ENCODE measurements at regions not wholly inside any gene's neighbourhood (a gene's known extent, or its start where the extent isn't known, plus 50 kb on each side); places are given as distances from the start of the nearest gene placed in this dataset.

- H3K36me3 Mint-ChIP-seq = no peaks in the 10 kb centered on the region
- H3K4me3 Mint-ChIP-seq = no peak overlapping the region
- H3K4me1 Mint-ChIP-seq = no peaks in the 10 kb centered on the region
- Histone ChIP-seq H3K27ac (ENCODE audit: low read depth, low read length) (no peak overlapping the region), H3K27me3 (ENCODE audit: control insufficient read depth in 2 of 2, insufficient read depth in 2 of 2, low read length in 2 of 2) (no peaks in the 10 kb centered on the region), H3K4me3 (ENCODE audit: low read length) (no peak overlapping the region), H3K4me1 (ENCODE audit: control insufficient read depth in 2 of 2, insufficient read depth in 2 of 2, low read length in 2 of 2) (no peaks in the 10 kb centered on the region), H3K9me3 (ENCODE audit: control insufficient read depth in 2 of 3, low read length in 3 of 3) (no peaks in the 10 kb centered on the region), H3K36me3 (ENCODE audit: control insufficient read depth in 2 of 3, insufficient read depth in 3 of 3, low read length in 3 of 3) (no peaks in the 10 kb centered on the region)
- no peaks in the 10 kb centered on the region for H3K27me3 Mint-ChIP-seq
- POLR2A ChIA-PET = no interaction called here
- H3K9me3 Mint-ChIP-seq = peaks cover 0 to 20% (median 7%) of the 10 kb centered on the region in 11 donors
- CTCF ChIA-PET = no interaction called here
- H3K27ac Mint-ChIP-seq = no peak overlapping the region
- no peak for DNase-seq
- no peak for ATAC-seq
- intact Hi-C loops (cut with micrococcal nuclease) = no loop called here
Observed at GRCh38 chr7:52771177-52771576, 264.3 kb upstream of the POM121L12 start.

DNA sequence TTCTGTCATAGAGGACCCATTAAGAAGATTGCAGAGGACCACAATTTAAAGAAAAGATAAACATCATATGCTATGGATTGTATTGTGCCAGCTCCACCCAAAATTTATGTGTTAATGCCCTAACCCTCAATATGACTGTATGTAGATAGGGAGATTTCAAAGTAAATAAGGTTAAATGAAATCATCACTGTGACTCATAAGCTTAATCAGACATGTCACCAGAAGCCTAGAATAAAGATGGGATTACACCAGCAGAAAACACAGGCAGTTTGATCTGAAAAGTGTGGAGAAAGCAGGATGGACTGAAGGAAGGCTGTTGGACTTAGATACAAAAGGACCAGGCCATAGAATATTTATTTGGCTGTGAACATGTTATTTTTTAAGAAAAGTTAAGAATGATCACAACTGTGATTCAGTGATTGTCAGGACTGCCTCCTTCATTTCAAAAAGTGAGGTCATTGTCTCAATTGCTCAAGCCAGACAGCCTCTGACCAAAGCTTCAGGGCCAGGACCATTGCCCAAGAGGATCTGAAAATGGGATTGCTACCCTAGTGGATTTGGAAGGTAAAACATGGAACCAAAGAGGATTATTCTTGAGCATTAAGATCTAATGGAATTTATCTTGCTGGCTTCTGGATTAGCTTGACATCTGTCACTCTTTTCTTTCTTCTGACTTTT is 270.8 kb upstream of the POM121L12 start:
- no peak overlapping the region for H3K4me3 Mint-ChIP-seq
- ATAC-seq (no peak), DNase-seq (no peak)
- H3K27ac ChIP-seq (ENCODE audit: low read depth, low read length) = no peak overlapping the region
- no peak overlapping the region for H3K27ac Mint-ChIP-seq
- no peaks in the 10 kb centered on the region for H3K27me3 ChIP-seq (ENCODE audit: control insufficient read depth in 2 of 2, insufficient read depth in 2 of 2, low read length in 2 of 2)
- H3K36me3 ChIP-seq (ENCODE audit: control insufficient read depth in 2 of 3, insufficient read depth in 3 of 3, low read length in 3 of 3) = no peaks in the 10 kb centered on the region
- H3K4me1 ChIP-seq (ENCODE audit: control insufficient read depth in 2 of 2, insufficient read depth in 2 of 2, low read length in 2 of 2) = no peaks in the 10 kb centered on the region
- no peaks in the 10 kb centered on the region for H3K9me3 ChIP-seq (ENCODE audit: control insufficient read depth in 2 of 3, low read length in 3 of 3)
- H3K27me3 Mint-ChIP-seq = no peaks in the 10 kb centered on the region
- intact Hi-C loops (cut with micrococcal nuclease) = loop anchor here in 1 of 2 donors (10.0 kb wide), 1 partner anchor 60 kb away; no protein-coding TSS in a partner anchor
- H3K36me3 Mint-ChIP-seq = no peaks in the 10 kb centered on the region
- CTCF ChIA-PET = no interaction called here
- POLR2A ChIA-PET = no interaction called here
- no peak overlapping the region for H3K4me3 ChIP-seq (ENCODE audit: low read length)
- no peaks in the 10 kb centered on the region for H3K4me1 Mint-ChIP-seq
- peaks cover 2 to 14% (median 5%) of the 10 kb centered on the region in 11 donors for H3K9me3 Mint-ChIP-seq

DNA sequence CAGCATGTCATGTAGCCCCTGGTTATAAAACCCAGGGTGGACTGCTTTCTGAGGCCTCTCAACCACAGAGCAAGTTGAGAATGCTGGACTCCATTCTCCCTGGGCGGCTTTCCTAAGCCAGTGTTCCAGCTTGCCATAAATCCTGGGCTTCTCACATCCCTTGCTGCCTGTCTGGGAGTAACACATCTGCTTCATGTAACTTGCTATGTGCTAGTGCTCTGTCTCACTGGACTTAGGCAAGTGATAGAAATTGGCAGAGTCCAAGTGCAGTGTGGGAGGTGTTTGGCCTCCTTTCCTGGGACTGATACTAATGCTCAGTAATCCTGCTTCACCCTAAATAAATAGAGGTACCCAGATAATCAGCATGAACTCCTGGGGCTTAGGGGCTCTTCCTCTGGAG is 277.1 kb upstream of the POM121L12 start:
- no peak for DNase-seq
- no peaks in the 10 kb centered on the region for H3K36me3 ChIP-seq (ENCODE audit: control insufficient read depth in 2 of 3, insufficient read depth in 3 of 3, low read length in 3 of 3)
- POLR2A ChIA-PET = no interaction called here
- Mint-ChIP-seq H3K27ac (no peak overlapping the region), H3K36me3 (no peaks in the 10 kb centered on the region), H3K27me3 (no peaks in the 10 kb centered on the region), H3K4me1 (no peaks in the 10 kb centered on the region), H3K9me3 (peaks cover 2 to 20% (median 6%) of the 10 kb centered on the region in 11 donors), H3K4me3 (no peak overlapping the region)
- H3K27me3 ChIP-seq (ENCODE audit: control insufficient read depth in 2 of 2, insufficient read depth in 2 of 2, low read length in 2 of 2) = no peaks in the 10 kb centered on the region
- H3K4me3 ChIP-seq (ENCODE audit: low read length) = no peak overlapping the region
- no peak for ATAC-seq
- intact Hi-C loops (cut with micrococcal nuclease) = no loop called here
- H3K4me1 ChIP-seq (ENCODE audit: control insufficient read depth in 2 of 2, insufficient read depth in 2 of 2, low read length in 2 of 2) = no peaks in the 10 kb centered on the region
- no peaks in the 10 kb centered on the region for H3K9me3 ChIP-seq (ENCODE audit: control insufficient read depth in 2 of 3, low read length in 3 of 3)
- CTCF ChIA-PET = no interaction called here
- H3K27ac ChIP-seq (ENCODE audit: low read depth, low read length) = no peak overlapping the region

DNA sequence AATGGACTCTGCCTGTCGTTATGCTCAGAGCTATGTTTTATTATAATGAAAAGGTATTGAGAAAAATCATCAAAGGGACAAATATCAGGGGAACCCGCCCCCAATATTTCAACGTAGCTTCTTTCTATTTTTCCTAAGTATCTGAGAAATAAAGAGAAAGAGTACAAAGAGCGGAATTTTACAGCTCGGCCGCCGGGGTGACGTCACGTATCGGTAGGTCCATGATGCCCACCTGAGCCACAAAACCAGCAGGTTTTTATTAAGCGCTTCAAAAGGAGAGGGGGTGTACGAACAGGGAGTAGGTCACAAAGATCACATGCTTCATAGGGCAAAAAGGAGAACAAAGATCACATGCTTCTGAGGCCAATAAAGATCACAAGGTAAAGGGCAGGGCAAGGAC is 281.6 kb upstream of the POM121L12 start:
- Mint-ChIP-seq H3K4me3 (no peak overlapping the region), H3K27me3 (no peaks in the 10 kb centered on the region), H3K27ac (no peak overlapping the region), H3K9me3 (peaks cover 0 to 10% (median 2%) of the 10 kb centered on the region in 11 donors), H3K36me3 (no peaks in the 10 kb centered on the region), H3K4me1 (no peaks in the 10 kb centered on the region)
- H3K4me1 ChIP-seq (ENCODE audit: control insufficient read depth in 2 of 2, insufficient read depth in 2 of 2, low read length in 2 of 2) = no peaks in the 10 kb centered on the region
- ATAC-seq = no peak
- no peak overlapping the region for H3K27ac ChIP-seq (ENCODE audit: low read depth, low read length)
- no peaks in the 10 kb centered on the region for H3K9me3 ChIP-seq (ENCODE audit: control insufficient read depth in 2 of 3, low read length in 3 of 3)
- H3K4me3 ChIP-seq (ENCODE audit: low read length) = no peak overlapping the region
- no peaks in the 10 kb centered on the region for H3K36me3 ChIP-seq (ENCODE audit: control insufficient read depth in 2 of 3, insufficient read depth in 3 of 3, low read length in 3 of 3)
- H3K27me3 ChIP-seq (ENCODE audit: control insufficient read depth in 2 of 2, insufficient read depth in 2 of 2, low read length in 2 of 2) = no peaks in the 10 kb centered on the region
- intact Hi-C loops (cut with micrococcal nuclease) = no loop called here
- no peak for DNase-seq
- ChIA-PET POLR2A (no interaction called here), CTCF (no interaction called here)

- no peaks in the 10 kb centered on the region for H3K36me3 ChIP-seq (ENCODE audit: control insufficient read depth in 2 of 3, insufficient read depth in 3 of 3, low read length in 3 of 3)
- DNase-seq (no peak), ATAC-seq (no peak)
- Mint-ChIP-seq H3K27me3 (no peaks in the 10 kb centered on the region), H3K4me1 (no peaks in the 10 kb centered on the region), H3K27ac (no peak overlapping the region), H3K36me3 (no peaks in the 10 kb centered on the region), H3K4me3 (no peak overlapping the region), H3K9me3 (peaks cover 0 to 10% (median 2%) of the 10 kb centered on the region in 11 donors)
- POLR2A ChIA-PET = no interaction called here
- H3K27me3 ChIP-seq (ENCODE audit: control insufficient read depth in 2 of 2, insufficient read depth in 2 of 2, low read length in 2 of 2) = no peaks in the 10 kb centered on the region
- no peak overlapping the region for H3K4me3 ChIP-seq (ENCODE audit: low read length)
- H3K9me3 ChIP-seq (ENCODE audit: control insufficient read depth in 2 of 3, low read length in 3 of 3) = no peaks in the 10 kb centered on the region
- no peaks in the 10 kb centered on the region for H3K4me1 ChIP-seq (ENCODE audit: control insufficient read depth in 2 of 2, insufficient read depth in 2 of 2, low read length in 2 of 2)
- intact Hi-C loops (cut with micrococcal nuclease) = no loop called here
- H3K27ac ChIP-seq (ENCODE audit: low read depth, low read length) = no peak overlapping the region
- CTCF ChIA-PET = no interaction called here
Observed at GRCh38 chr7:52752891-52753290, 282.5 kb upstream of the POM121L12 start.

GRCh38 chr7:52749880-52750279 is 285.6 kb upstream of the POM121L12 start:
- H3K27me3 Mint-ChIP-seq = no peaks in the 10 kb centered on the region
- Histone ChIP-seq H3K36me3 (ENCODE audit: control insufficient read depth in 2 of 3, insufficient read depth in 3 of 3, low read length in 3 of 3) (no peaks in the 10 kb centered on the region), H3K4me3 (ENCODE audit: low read length) (no peak overlapping the region), H3K4me1 (ENCODE audit: control insufficient read depth in 2 of 2, insufficient read depth in 2 of 2, low read length in 2 of 2) (no peaks in the 10 kb centered on the region), H3K27ac (ENCODE audit: low read depth, low read length) (no peak overlapping the region), H3K27me3 (ENCODE audit: control insufficient read depth in 2 of 2, insufficient read depth in 2 of 2, low read length in 2 of 2) (no peaks in the 10 kb centered on the region), H3K9me3 (ENCODE audit: control insufficient read depth in 2 of 3, low read length in 3 of 3) (no peaks in the 10 kb centered on the region)
- CTCF ChIA-PET = interaction anchor here (0.7 kb wide), 1 partner anchor 374 kb away, joined by 3 read pairs; no protein-coding TSS in a partner anchor
- H3K4me1 Mint-ChIP-seq = no peaks in the 10 kb centered on the region
- ATAC-seq (no peak), DNase-seq (no peak)
- POLR2A ChIA-PET = no interaction called here
- H3K4me3 Mint-ChIP-seq = no peak overlapping the region
- no peaks in the 10 kb centered on the region for H3K36me3 Mint-ChIP-seq
- intact Hi-C loops (cut with micrococcal nuclease) = no loop called here
- no peak overlapping the region for H3K27ac Mint-ChIP-seq
- H3K9me3 Mint-ChIP-seq = peaks cover 0 to 17% (median 3%) of the 10 kb centered on the region in 11 donors

- Histone ChIP-seq H3K4me3 (ENCODE audit: low read length) (no peak overlapping the region), H3K27ac (ENCODE audit: low read depth, low read length) (no peak overlapping the region), H3K36me3 (ENCODE audit: control insufficient read depth in 2 of 3, insufficient read depth in 3 of 3, low read length in 3 of 3) (no peaks in the 10 kb centered on the region), H3K27me3 (ENCODE audit: control insufficient read depth in 2 of 2, insufficient read depth in 2 of 2, low read length in 2 of 2) (no peaks in the 10 kb centered on the region), H3K4me1 (ENCODE audit: control insufficient read depth in 2 of 2, insufficient read depth in 2 of 2, low read length in 2 of 2) (no peaks in the 10 kb centered on the region), H3K9me3 (ENCODE audit: control insufficient read depth in 2 of 3, low read length in 3 of 3) (no peaks in the 10 kb centered on the region)
- no peaks in the 10 kb centered on the region for H3K4me1 Mint-ChIP-seq
- DNase-seq = no peak
- no peaks in the 10 kb centered on the region for H3K36me3 Mint-ChIP-seq
- no peak overlapping the region for H3K27ac Mint-ChIP-seq
- intact Hi-C loops (cut with micrococcal nuclease) = no loop called here
- H3K9me3 Mint-ChIP-seq = peaks cover 0 to 18% (median 5%) of the 10 kb centered on the region in 11 donors
- CTCF ChIA-PET = no interaction called here
- no peak for ATAC-seq
- POLR2A ChIA-PET = no interaction called here
- no peaks in the 10 kb centered on the region for H3K27me3 Mint-ChIP-seq
- H3K4me3 Mint-ChIP-seq = no peak overlapping the region
Observed at GRCh38 chr7:52747817-52748216, 287.6 kb upstream of the POM121L12 start.
